SK-N-SH treated with all-trans-retinoic acid at 6 μM for 48 hours (cell line): ENCODE measurements at regions not wholly inside any gene's neighbourhood (a gene's known extent, or its start where the extent isn't known, plus 50 kb on each side); places are given as distances from the start of the nearest gene placed in this dataset.

Experiments used
- GLIS3 ChIP-seq: fragments of 250-450 bp; sonication (Bioruptor Pico); IDR thresholded peaks from 2 replicates; pipeline ENCODE4 v1.5.0; 2020; ENCODE audit warnings: mild to moderate bottlenecking, moderate library complexity
- RARB ChIP-seq: fragments of 250-450 bp; sonication (Bioruptor Pico); IDR thresholded peaks from 2 replicates; pipeline ENCODE4 v1.8.0; 2021; ENCODE audit warnings: mild to moderate bottlenecking, moderate library complexity
- SNAI2 ChIP-seq: fragments of 250-450 bp; sonication (Bioruptor Pico); IDR thresholded peaks from 2 replicates; pipeline ENCODE4 v1.5.0; 2020; ENCODE audit warnings: mild to moderate bottlenecking, moderate library complexity
- TCF4 ChIP-seq: fragments of 250-450 bp; sonication (Bioruptor Pico); IDR thresholded peaks from 2 replicates; pipeline ENCODE4 v1.8.0; 2021; ENCODE audit warnings: mild to moderate bottlenecking, moderate library complexity, borderline replicate concordance
- TOX ChIP-seq: fragments of 250-450 bp; sonication (Bioruptor Pico); IDR thresholded peaks from 2 replicates; pipeline ENCODE4 v1.8.0; 2021; ENCODE audit warnings: mild to moderate bottlenecking, moderate library complexity, borderline replicate concordance
- ZFP3 ChIP-seq: fragments of 250-450 bp; sonication (Bioruptor Pico); IDR thresholded peaks from 2 replicates; pipeline ENCODE4 v1.5.0; 2020; ENCODE audit warnings: mild to moderate bottlenecking, moderate library complexity
- TF ChIP-seq, protein P1 (sequence below): fragments of 250-450 bp; sonication (Bioruptor Pico); IDR thresholded peaks from 2 replicates; pipeline ENCODE4 v1.5.0; 2020; ENCODE audit warnings: mild to moderate bottlenecking, moderate library complexity

DNA sequence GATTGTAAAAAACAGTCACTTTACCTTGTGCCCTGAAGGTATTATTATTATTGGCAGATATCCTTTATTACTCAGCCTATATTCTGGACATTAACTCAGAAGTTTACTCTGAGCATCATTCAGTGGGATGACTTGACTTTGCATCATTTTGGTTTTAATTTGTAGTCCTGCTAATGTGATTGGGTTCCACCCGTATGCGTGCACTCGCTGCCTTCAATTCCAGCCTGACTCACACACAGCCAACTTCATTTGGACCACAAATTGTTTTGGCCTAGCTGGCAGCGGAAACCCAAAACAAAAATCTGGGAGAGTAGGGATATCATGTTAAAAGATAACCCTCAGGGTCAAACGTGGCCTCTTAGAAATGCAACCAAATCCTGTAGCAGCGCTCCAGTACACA is 704.4 kb upstream of the SLC35B3 start:
- TF ChIP-seq SNAI2 (CRISPR knock-in tag), result no peak
- TF ChIP-seq, protein P1, sequence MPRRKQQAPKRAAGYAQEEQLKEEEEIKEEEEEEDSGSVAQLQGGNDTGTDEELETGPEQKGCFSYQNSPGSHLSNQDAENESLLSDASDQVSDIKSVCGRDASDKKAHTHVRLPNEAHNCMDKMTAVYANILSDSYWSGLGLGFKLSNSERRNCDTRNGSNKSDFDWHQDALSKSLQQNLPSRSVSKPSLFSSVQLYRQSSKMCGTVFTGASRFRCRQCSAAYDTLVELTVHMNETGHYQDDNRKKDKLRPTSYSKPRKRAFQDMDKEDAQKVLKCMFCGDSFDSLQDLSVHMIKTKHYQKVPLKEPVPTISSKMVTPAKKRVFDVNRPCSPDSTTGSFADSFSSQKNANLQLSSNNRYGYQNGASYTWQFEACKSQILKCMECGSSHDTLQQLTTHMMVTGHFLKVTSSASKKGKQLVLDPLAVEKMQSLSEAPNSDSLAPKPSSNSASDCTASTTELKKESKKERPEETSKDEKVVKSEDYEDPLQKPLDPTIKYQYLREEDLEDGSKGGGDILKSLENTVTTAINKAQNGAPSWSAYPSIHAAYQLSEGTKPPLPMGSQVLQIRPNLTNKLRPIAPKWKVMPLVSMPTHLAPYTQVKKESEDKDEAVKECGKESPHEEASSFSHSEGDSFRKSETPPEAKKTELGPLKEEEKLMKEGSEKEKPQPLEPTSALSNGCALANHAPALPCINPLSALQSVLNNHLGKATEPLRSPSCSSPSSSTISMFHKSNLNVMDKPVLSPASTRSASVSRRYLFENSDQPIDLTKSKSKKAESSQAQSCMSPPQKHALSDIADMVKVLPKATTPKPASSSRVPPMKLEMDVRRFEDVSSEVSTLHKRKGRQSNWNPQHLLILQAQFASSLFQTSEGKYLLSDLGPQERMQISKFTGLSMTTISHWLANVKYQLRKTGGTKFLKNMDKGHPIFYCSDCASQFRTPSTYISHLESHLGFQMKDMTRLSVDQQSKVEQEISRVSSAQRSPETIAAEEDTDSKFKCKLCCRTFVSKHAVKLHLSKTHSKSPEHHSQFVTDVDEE (CRISPR knock-in tag), result no peak
- TF ChIP-seq GLIS3 (CRISPR knock-in tag), result no peak
- TF ChIP-seq RARB (CRISPR knock-in tag), result no peak
- no peak for TF ChIP-seq ZFP3 (CRISPR knock-in tag)
- no peak for TF ChIP-seq TOX (CRISPR knock-in tag)
- TF ChIP-seq TCF4 (CRISPR knock-in tag), result no peak
